ENCODE measurements at regions not wholly inside any gene's neighbourhood (a gene's known extent, or its start where the extent isn't known, plus 50 kb on each side); places are given as distances from the start of the nearest gene placed in this dataset.
A peak's percentile ranks its signal among the peaks of the same experiment; 100 is the strongest.

DNA sequence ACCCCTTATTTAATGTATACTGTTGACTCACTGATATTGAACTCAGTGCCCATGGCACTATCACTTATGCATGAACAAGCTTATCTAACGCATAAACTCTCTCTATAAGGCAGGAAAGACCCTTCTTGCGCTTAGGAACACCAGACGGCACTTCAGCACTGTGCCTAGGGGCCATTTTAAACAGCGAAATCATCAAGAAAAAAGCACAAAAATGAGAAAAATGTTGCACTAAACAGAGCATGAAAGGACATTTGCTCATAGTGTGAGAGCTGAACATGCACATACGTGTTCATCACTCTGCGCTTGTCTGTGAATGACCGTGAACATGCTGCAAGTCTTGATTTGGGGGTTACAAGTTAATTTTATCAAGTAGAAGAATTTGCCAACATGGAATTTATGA is 109.6 kb downstream of the WDR11 start:
- no peak for DNase-seq

DNA sequence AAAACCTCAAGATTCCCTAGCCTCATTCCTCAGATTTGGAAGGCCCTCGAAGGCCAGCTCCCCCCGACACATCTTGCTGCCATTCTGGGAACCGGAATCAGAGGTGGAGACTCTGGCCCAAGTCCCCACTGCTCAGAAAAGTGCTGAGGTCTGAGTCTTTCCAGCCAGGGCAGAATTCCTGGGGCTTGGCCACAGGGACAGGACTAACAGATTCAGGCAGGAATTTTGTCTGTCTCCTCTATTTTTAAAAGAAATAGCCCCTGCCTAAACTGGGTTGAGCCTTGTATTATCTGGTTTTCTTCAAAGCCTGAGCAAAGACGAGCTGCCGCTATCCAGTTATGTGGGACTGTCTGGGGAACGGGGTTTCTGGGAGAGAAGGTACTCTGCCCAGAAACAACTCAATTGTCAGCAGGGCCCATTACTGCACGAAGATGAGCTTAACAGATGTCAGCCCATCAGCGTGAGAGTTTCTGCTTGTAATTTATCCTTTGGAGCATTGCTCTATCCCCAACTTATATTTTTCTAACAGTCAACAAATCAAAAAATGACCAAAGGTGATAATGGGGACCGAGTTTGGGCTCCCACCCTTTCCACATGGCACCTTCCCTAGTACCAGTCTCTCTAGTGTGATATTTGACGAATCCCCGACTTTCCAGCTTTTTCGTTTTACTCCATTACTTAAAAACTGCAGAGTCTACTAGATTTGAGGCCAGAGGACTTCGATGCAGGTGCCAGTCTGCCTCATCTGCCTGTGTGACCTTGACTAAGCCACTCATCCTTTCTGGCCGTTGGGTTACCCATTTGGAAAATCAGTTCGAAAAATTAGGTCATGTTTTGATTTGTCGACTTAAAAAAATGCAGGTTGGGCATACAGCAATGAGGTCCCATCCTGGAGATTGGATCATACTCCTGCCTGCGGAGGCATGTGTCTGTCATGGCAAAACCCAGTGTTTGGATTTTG is 110.9 kb downstream of the WDR11 start:
- no peak for DNase-seq

DNA sequence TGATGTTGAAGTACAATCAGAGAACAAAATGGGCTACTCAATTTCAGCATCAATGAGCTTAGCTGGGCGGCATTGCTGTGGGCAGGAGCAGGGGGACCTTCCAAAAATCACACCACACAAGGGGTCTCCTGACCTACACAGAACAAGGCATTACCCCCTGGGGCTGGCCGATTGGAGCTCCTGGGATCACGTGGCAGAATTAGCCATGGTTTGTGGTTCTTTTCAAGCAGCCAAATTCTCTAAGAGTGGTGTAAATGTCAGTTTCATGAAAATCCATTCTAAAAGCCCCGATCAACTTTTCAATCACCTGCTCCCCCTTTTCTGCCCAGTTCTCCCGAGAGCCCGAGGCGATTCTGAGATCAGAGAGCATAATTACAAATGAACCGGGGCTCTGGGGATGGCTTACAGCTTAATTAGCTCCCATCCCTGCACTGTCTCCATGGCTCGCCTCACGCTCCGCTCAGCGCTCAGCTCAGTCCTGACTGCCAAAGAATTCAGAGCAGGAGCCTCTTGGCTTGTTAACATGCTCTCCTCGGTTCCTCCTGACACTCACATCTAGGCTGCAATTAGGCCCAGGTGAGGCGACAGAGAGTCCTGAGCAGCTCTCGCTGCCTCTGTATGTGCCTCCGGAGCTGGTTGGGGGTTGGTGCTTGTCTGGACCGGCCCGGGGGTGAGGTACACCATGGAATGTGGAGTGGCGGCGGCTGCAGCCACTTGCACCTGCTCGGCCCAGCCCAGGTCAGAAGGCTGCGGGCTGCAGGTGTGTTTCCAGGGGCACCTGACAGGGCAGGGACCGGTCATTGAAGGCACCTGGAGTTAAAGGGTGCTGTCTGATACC is 111.8 kb downstream of the WDR11 start:
- peak; percentile 6 for DNase-seq

DNA sequence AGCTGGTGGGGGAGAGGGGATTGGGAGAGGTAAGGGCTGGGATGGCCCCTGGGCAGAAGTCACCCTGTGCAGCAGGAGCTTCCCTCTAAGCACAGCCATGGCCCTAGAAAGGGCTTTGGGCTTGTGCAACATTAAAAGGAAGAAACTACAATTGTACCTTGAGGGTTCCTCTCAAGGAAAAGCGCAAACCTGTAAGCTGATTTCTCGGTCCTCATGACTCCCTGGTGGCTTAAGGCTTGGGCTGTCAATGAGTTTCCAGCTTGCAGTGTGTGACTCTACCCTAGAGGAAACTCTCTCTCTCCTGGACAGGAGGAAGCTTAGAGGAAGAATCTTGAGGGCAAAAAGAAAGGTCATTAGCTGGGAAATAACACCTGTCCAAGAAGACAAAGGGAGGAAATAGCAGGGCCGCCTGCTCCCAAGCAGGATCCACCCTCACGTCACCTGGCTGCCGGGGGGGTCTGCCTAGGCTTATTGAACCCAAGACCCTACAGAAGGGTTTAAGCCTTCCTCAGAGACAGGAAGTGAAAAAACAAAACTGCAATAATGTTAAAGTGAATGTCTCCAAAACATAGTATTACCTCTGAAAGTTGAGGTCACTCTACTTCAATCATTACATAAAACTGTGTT is 112.5 kb downstream of the WDR11 start:
- no peak for DNase-seq

DNA sequence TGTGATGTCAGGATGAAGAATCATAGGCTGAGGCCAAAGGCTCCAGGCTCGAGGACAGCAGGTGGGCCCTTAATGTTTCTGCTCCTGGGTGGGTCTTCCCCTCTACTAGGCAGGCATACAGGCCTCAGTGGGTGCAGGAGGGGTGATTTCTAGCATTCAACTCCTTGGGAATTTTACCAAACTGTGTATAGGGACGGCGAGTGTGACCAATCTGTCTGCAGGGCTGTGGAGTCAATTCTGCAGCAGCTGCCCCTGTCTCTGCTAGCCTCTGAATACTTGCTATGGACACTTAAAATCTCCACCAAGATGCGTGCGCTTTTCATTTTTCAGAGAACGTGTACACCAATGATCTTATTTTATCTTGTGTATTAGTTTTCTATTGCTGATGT is 115.5 kb downstream of the WDR11 start:
- DNase-seq = no peak

DNA sequence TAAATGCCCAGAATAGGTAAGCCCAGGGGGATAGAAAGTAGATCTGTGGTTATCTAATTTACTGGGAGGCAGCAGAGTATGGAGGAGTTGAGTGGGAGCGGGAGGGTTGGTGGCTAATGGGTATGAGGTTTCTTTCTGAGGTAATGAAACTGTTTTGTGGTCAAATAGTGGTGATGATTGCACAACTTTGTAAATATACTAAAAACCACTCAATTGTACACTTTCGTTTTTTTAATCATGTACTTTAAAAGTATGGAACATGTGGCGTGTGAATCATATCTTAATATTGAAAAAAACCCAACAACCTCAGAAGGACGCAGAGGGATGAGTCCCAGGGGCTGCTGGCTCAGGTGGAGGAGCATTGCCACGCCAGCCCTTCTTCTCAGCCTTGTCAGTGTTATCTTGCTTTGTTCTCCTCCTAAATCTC is 118.1 kb downstream of the WDR11 start:
- no peak for DNase-seq

DNA sequence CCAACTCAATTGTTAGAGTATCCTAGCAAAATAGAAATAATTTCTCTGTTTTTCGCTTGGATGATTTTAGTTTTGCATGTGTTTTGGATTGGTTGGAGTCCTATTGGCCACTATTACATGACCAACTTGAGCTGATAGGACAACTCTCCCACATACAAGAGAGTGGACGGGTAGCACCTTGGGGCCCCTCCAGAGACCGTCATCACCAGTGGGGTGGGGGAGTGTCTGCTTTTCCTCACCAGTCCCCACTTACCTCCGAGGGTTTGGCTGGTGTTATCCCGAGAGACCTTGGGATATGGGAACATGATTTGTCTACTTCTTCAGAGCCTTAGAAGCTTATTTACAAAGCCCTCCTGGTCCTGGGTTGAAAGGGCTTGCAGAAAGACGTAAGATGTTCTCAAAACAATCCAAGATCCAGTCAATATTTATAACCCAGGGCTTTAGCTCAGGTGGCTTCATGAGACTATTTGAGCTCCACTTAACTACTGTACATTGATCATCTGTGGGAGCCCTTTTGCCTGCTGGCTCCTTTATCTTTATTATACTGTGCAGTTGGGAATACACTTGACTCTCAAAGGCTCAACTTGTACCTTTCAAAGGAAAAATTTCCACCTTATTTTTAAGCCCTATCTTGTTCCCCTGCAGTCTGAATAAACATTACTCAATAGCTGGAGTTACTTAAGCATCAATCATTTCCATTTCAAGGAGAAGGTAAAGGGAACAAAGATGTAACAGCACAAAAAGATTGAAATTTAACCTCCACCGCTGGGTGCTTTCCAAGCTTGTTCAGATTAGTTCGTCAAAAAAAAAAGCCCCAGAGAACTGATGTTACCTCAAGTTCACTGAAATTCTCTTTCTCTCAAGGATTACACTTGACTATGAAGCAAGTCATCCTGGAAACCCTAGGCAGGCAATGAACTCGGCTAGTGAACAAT is 119.7 kb downstream of the WDR11 start:
- no peak for DNase-seq

DNA sequence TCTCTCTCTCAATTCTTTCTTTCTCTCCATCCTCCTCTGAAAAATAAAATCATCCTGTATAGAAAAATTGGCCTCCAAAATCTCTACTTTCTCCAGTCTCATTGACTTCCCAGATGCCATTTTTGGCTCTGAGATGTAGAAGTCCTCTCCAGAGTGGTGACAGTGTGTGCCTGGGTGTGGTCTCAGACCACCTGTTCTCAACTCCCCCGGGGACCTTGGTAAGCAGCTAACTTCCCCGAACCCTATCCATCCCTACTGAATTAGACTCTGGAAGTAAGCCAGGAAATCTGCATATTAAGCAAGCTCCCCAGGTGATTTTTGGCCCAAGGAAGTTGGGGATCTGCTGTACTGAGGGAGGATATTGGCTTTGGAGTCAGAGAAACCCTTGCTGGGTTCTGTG is 120.5 kb downstream of the WDR11 start:
- DNase-seq = no peak

DNA sequence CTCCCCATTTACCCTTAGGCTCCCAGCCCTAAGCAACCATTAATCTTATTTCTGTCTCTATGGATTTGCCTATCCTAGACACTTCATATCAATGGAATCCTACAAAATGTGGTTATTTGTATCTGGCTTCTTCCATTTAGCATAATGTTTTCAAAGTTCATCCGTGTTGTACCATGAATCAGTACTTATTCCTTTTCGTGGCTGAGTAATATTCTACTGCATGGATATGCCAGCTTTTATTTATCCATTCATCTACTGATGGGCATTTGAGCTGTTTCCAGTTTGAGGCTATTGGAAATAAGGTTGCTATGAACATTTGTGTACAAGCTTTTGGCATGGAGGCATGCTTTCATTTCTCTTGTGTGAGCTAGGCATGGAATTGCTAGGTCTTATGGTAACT is 121.1 kb downstream of the WDR11 start:
- DNase-seq = no peak

DNA sequence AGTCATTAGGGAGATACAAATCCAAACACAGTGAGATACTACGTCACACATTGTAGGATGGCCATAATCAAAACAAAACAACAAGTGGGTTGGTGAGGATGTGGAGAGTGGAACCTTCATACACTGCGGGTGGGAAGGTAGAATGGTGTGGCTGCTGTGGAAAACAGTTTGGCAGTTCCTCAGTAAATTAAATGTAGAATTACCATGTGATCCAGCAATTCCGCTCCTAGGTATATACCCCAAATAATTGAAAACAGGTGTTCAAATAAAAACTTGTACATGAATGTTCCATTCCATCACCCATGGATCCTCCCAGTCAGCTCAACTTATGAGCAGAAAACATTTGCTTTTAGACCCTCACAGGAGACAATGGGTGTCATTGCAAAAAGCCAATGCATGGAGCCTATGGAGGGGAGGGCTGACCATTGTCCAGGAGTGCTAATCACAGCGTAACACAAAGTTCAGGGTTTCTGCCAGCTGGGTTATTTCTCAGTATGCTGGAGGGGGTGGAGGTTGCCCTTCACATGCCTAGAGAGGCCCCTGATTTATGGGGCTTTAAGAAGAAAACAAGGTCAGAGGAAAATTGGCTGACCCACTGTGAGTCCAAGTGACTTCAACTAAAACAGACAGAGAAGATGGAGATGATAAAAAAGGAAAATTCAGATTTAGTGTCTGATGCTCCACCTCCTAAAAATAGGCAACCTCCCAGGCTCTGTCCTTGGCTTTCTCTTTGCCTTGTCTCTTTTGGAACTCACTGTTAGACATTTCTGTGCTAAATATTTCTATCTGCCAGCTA is 124.1 kb downstream of the WDR11 start:
- DNase-seq = no peak

DNA sequence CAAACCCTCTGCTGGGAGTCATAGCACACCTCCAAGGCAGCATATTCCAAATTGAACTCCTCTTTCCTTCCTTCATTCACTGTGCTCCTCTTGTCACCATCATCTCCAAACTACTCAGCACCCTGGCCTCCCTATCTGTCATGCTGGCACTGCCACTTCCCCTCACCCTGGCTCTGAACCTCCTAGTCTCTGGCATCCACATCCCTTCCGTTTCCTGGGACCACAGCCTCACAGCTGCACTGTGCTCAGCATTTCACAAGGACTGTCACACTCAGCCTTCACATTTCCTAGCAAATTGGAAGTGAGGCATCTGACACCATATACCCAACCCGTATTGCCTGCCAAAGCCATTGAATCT is 124.7 kb downstream of the WDR11 start:
- no peak for DNase-seq

DNA sequence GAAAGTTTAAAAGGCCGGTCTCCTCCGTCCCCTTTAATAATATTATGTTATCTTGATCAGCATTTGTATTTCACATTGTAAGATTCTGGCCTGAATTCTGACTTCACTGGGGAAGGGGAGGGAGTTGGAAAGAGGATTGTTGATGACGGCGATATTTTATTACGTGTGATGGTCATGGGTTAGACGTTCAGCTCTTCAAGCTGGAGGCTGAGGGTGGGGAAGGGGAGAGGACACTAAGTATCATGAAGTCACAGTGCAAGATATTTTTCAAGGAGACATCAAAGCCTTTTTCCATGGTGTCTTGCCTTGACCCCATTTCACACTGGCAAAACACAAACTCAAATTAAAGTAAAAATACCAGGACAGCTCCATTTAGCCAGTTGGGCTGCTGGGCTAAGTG is 126.7 kb downstream of the WDR11 start:
- DNase-seq = no peak

DNA sequence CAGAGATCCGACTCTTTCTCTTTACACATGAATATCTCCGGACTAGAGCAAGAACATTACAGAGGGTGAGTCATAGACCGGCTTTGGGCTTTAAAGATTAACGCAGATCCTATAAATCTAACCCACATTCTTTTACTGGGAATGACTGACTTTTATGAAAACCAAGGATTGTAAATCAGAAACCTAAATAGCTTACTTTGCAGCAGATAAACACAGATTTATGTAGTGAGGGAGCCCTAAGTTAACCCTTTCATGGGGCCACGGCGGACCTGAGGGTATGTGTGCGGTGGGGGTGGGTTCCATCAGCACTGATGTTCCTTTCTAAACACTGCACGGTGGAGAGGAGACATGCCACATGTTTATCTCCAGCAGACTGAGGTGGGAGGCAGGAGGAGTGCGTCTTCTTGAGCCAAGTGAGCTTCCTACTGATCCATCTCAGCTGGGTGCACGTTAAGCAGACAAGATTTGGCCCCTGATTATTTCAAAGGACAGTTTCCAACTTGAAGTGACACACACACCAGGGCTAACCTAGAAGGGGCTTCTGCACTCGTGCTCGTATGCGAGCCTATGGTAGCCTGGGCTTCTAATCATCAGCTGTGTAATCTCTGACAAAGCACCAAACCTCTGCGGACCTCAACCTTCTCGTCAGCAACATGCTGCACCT is 127.6 kb downstream of the WDR11 start:
- DNase-seq = no peak

DNA sequence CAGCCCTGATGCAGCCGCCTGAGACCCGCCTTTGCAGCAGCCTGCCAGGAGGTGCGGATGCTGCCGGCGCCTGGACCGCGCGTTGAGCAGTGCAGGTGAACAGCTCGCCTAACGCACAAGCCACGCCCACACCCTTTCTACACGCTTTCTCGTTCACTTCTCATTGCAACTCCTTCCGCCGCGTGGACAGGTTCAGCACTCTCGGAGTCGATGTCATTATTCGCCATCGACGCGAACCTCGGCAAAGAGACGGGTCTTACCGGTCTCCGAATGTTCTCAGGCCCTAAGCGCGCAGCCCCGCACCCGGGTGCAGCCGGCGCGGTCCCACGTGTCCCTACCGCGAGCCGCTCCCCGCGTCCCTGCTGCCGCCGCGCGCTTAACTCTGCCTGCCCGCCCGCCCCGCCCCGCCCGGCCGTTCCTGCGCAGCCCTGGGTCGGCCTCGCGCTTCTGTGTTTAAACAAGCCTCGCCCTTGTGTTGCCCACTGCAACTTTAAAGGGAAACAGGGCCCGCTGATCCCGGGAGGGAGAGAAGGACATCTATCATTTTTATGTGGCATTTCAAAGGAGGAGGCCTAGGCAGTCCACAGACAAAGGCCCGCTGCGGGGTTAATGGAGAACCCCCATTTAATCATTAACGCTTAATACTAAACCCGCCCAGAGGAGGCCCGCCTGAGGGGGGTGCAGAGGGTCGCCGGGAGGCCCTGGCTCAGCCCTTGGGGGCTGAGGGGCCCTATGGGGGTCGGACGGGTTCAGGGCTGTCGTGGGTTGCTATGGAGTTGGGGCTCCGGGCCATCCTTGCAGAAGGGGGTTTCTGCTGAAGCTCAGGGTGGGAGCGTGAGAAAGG is 128.5 kb downstream of the WDR11 start:
- DNase-seq = no peak

DNA sequence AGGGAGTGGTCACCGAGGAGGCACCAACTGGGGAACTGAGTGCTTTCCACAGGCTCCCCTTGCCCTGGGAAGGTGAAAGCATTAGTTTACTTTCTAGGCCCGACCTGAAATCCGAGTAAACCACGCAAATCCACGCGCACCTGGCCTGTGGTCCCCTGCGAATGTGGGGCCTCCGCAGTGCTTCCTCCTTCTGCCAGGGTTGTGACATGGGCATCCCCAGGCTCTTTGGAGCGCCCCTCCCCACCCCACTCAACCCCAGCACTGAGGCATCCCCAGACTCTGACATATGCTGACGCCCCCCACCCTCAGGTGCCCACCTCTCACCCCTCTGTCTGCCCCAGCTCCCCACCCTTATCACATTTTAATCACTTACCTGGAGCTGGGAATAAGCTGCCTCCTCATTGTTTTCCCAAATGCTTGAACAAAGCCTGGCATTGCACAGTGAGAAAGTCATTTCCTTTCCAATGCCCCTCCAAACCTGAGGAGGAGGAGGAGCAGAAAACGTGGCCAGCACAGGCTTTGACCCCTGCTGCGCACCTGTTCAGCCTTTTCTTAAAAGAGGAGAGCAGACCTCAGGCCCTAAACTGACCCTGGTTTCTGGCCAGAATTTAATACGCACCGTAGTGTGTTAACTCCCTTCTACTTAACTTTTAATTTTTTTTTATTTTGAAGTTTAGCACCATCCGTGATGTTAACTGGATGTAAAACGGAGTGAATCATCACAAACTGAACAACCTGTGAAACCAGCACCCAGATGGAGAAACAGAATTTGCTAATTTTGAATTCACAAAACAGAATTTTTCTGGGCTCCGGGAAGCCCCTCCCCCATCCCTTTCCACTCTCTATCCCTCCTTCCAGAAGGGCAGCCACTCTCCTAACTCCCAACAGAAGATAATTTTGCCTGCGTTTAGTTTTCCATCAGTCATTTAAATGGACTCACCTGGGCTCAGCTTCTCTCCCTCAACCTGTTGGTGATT is 129.4 kb downstream of the WDR11 start:
- DNase-seq = no peak

DNA sequence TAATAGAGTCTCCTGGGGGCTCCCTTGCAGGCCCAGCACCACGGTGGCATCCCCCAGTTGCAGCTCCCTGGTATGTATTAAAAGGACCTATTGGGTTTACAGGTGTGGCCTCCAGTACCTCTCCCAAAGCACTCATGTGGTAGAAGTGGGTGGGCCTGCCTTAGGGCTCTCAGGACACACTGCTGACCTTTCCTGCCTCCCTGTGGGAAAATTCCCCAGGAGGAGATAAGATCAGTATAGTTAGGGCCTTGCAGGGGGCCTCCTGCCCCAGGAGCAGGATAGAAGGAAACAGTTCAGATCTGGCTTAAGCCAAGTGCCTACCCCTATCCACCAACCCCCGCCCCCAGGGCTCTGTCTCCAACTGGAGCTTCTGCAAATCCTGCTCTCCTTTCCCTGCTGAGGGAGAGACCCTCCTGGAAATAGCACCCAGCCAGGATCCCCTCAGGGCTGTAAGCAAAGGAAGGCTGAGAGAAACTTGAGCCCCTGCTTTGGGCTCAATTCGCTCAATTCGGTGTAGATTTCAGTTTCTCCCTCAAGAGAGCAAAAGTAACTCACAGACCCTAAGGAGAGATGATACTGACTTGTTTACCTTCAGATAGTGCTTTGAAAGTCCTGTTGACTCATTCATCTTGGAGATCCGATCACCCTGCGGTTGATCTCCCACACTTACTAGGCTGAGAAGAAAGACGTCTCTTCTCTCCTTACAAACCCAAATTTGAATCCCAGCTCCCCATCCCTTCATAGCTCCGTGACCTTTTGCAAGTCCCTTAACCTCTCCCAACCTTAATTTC is 130.6 kb downstream of the WDR11 start:
- no peak for DNase-seq

DNA sequence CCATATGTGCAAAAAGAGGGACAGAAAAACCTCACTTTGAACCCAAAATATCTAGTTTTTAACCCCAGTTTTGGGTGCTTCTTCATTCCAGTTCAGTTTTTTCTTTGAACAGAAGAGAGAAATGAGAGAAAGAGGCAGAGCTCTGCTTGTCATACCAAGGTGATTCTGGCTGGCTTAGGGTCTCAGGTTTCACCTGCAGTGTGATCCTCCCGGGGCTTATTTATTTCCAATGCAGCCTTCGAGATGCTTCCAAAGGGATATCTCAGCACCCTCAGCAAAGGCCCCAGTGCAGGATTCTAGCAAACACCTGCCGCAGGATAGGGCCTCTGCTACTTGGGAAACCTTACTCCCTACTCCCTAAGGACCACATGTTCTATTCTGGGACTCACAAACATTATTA is 131.3 kb downstream of the WDR11 start:
- DNase-seq = no peak

DNA sequence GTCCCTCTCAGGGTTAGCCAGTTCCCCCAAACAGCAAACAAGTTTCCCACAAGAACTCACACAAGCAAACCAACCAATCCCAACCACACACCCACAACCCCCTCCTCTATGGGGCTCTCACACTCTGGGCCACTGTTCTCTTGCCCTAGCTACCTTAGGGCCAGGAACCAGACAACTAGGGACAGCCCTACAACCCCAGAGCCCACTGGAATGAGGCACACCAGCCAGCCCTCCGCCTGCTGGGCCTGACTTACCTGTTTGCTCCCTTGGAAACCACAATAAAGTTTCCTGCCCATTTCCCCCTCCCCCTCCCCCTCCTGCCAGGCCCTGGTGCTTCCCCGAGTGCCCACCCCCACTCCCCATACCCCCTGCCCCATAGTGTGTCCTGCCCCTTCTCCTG is 132.6 kb downstream of the WDR11 start:
- no peak for DNase-seq
